ENCODE measurements at regions not wholly inside any gene's neighbourhood (a gene's known extent, or its start where the extent isn't known, plus 50 kb on each side); places are given as distances from the start of the nearest gene placed in this dataset.

DNA sequence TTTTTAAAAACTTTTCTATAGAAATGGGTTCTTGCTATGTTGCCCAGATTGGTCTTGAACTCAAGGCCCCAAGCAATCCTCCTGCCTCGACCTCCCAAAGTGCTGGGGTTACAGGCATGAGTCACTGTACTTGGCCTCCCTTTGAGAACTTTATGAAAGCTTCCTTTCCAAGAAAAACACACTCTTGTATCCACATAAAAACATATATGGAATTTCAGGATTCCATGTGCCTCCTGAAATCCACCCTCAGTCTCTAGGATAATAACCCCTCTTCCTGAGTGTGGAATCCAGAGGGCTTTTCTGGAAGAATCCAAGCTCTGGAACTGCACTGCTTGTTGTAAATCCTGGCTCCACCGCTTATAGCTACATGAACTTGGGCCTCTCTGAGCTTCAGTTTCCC is 53.2 kb upstream of the MRTFB start:
- Histone ChIP-seq H3K36me3 (ENCODE audit: control insufficient read depth in 2 of 3, insufficient read depth in 3 of 3, low read length in 3 of 3) (no peaks in the 10 kb centered on the region), H3K4me1 (ENCODE audit: control insufficient read depth in 2 of 3, insufficient read depth in 2 of 3, low read depth in 1 of 3, low read length in 3 of 3) (peaks cover 9 to 17% (median 9%) of the 10 kb centered on the region in 3 donors), H3K9ac (ENCODE audit: low read length in 3 of 3) (no peak overlapping the region), H3K27ac (ENCODE audit: low read depth in 2 of 2, low read length in 2 of 2) (no peak overlapping the region), H3K9me3 (ENCODE audit: control insufficient read depth in 2 of 3, insufficient read depth in 1 of 3, low read length in 3 of 3) (no peaks in the 10 kb centered on the region), H3K4me3 (ENCODE audit: low read length in 3 of 3) (no peak overlapping the region), H3K27me3 (ENCODE audit: control insufficient read depth, insufficient read depth, low read length) (no peaks in the 10 kb centered on the region)
- FAIRE-seq (no peak), DNase-seq (no peak)
- intact Hi-C loops (cut with DNase I), result no loop called here
- TF ChIP-seq, protein P1, sequence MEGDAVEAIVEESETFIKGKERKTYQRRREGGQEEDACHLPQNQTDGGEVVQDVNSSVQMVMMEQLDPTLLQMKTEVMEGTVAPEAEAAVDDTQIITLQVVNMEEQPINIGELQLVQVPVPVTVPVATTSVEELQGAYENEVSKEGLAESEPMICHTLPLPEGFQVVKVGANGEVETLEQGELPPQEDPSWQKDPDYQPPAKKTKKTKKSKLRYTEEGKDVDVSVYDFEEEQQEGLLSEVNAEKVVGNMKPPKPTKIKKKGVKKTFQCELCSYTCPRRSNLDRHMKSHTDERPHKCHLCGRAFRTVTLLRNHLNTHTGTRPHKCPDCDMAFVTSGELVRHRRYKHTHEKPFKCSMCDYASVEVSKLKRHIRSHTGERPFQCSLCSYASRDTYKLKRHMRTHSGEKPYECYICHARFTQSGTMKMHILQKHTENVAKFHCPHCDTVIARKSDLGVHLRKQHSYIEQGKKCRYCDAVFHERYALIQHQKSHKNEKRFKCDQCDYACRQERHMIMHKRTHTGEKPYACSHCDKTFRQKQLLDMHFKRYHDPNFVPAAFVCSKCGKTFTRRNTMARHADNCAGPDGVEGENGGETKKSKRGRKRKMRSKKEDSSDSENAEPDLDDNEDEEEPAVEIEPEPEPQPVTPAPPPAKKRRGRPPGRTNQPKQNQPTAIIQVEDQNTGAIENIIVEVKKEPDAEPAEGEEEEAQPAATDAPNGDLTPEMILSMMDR (IDR thresholded peaks at IDR 0.05; ENCODE audit: borderline replicate concordance, extremely low read depth, insufficient read depth), result no peak

DNA sequence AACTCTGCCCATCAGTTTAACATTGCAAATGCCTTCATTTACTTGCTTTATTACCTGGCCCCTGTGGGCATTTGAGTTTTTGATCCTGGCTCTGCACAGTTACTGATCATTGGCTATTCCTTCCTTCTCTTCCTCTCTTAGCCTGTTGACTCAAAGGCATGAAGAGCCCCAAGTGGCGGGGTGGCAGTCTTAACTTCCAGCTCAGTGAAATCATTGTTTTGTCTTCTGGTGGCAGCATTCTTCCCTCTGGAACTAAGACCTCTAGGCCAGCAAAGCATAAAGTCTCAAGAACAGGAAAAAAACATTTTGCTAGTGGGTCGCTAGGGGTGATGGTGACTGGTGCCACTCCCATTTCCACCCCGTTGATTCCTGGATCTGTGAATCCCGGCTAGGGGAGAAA is 52.3 kb upstream of the MRTFB start:
- TF ChIP-seq, protein P1 (IDR thresholded peaks at IDR 0.05; ENCODE audit: borderline replicate concordance, extremely low read depth, insufficient read depth), result no peak

DNA sequence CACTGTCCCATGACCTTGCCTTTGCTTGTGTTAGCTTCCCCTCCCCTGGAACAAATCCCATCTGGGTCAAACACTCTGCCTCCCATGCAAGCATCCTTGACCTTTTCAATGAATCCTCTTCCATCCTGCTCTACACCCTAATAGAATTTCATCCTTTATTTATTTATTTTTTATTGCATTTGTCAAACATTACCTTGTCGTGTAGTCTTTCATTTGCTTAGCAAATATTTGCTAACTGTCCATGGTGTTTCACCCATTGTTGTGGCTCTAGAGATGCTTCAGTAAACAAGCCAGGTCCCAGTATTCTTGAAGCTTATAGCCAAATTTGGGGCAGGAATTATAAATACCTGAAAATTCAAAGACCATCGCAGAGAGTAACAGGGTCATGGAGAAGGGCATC is 51.0 kb upstream of the MRTFB start:
- no peak for FAIRE-seq

More for the DNA sequence above, 52.3 kb upstream of the MRTFB start:
- H3K4me3 ChIP-seq (ENCODE audit: low read length in 3 of 3), result no peak overlapping the region
- H3K9me3 ChIP-seq (ENCODE audit: control insufficient read depth in 2 of 3, insufficient read depth in 1 of 3, low read length in 3 of 3), result no peaks in the 10 kb centered on the region
- FAIRE-seq (no peak), DNase-seq (no peak)
- H3K27ac ChIP-seq (ENCODE audit: low read depth in 2 of 2, low read length in 2 of 2), result no peak overlapping the region
- no peaks in the 10 kb centered on the region for H3K27me3 ChIP-seq (ENCODE audit: control insufficient read depth, insufficient read depth, low read length)
- no peak overlapping the region for H3K9ac ChIP-seq (ENCODE audit: low read length in 3 of 3)
- H3K4me1 ChIP-seq (ENCODE audit: control insufficient read depth in 2 of 3, insufficient read depth in 2 of 3, low read depth in 1 of 3, low read length in 3 of 3), result peaks cover 3 to 11% (median 9%) of the 10 kb centered on the region in 3 donors
- no peaks in the 10 kb centered on the region for H3K36me3 ChIP-seq (ENCODE audit: control insufficient read depth in 2 of 3, insufficient read depth in 3 of 3, low read length in 3 of 3)
- intact Hi-C loops (cut with DNase I), result no loop called here

More for the DNA sequence above, 51.0 kb upstream of the MRTFB start:
- DNase-seq, result no peak
- H3K9ac ChIP-seq (ENCODE audit: low read length in 3 of 3), result no peak overlapping the region
- TF ChIP-seq, protein P1 (IDR thresholded peaks at IDR 0.05; ENCODE audit: borderline replicate concordance, extremely low read depth, insufficient read depth), result no peak
- peaks cover 1 to 9% (median 6%) of the 10 kb centered on the region in 3 donors for H3K4me1 ChIP-seq (ENCODE audit: control insufficient read depth in 2 of 3, insufficient read depth in 2 of 3, low read depth in 1 of 3, low read length in 3 of 3)
- H3K27ac ChIP-seq (ENCODE audit: low read depth in 2 of 2, low read length in 2 of 2), result no peak overlapping the region
- no peaks in the 10 kb centered on the region for H3K9me3 ChIP-seq (ENCODE audit: control insufficient read depth in 2 of 3, insufficient read depth in 1 of 3, low read length in 3 of 3)
- no peak overlapping the region for H3K4me3 ChIP-seq (ENCODE audit: low read length in 3 of 3)
- intact Hi-C loops (cut with DNase I), result no loop called here
- no peaks in the 10 kb centered on the region for H3K36me3 ChIP-seq (ENCODE audit: control insufficient read depth in 2 of 3, insufficient read depth in 3 of 3, low read length in 3 of 3)
- H3K27me3 ChIP-seq (ENCODE audit: control insufficient read depth, insufficient read depth, low read length), result no peaks in the 10 kb centered on the region

Measured in kidney (tissue), 13 donors.